Adipocyte (in vitro differentiated cells): ENCODE measurements at regions not wholly inside any gene's neighbourhood (a gene's known extent, or its start where the extent isn't known, plus 50 kb on each side); places are given as distances from the start of the nearest gene placed in this dataset.
"Not testable (repeated sequence)": the region's sequence is repeated elsewhere in the genome, so short reads cannot be mapped to it uniquely, and the experiment has no call there.

ENCODE experiments used
- DNase-seq: peaks from one replicate; pipeline ENCODE4 v3.0.0-alpha.2; 2015; ENCODE audit warnings: low read depth
- H3K27me3 ChIP-seq: replicated peaks from 2 replicates; pipeline ENCODE4 v1.7.0; 2013; ENCODE audit warnings: mild to moderate bottlenecking, low read length, moderate library complexity; ENCODE audit not compliant: control insufficient read depth, insufficient read depth
- H3K36me3 ChIP-seq: 2 replicates; pipeline ENCODE4 v1.7.0; 2013; ENCODE audit warnings: low read length, mild to moderate bottlenecking, moderate library complexity; ENCODE audit not compliant: control insufficient read depth, insufficient read depth, severe bottlenecking
- H3K4me1 ChIP-seq: 2 replicates; pipeline ENCODE4 v1.7.0; 2013; ENCODE audit warnings: mild to moderate bottlenecking, low read length, moderate library complexity; ENCODE audit not compliant: control insufficient read depth, insufficient read depth
- H3K4me3 ChIP-seq: 2 replicates; pipeline ENCODE4 v1.7.0; 2013; ENCODE audit warnings: mild to moderate bottlenecking, low read length, moderate library complexity
- H3K9ac ChIP-seq: 2 replicates; pipeline ENCODE4 v1.7.0; 2013; ENCODE audit warnings: mild to moderate bottlenecking, low read length, moderate library complexity
- H3K9me3 ChIP-seq: 2 replicates; pipeline ENCODE4 v1.7.0; 2013; ENCODE audit warnings: mild to moderate bottlenecking, low read length, moderate library complexity; ENCODE audit not compliant: control insufficient read depth

- not testable (repeated sequence) for H3K9me3 ChIP-seq, DNase-seq, H3K27me3 ChIP-seq, H3K4me3 ChIP-seq, H3K4me1 ChIP-seq, H3K36me3 ChIP-seq, H3K9ac ChIP-seq
Observed at GRCh38 chr2:88802026-88802425, 110.6 kb downstream of the RPIA start.

- Histone ChIP-seq H3K27me3 (peaks cover 28% of the 10 kb centered on the region), H3K9me3 (no peaks in the 10 kb centered on the region), H3K4me1 (no peaks in the 10 kb centered on the region), H3K4me3 (no peak overlapping the region), H3K9ac (no peak overlapping the region), H3K36me3 (no peaks in the 10 kb centered on the region)
- no peak for DNase-seq
Observed at GRCh38 chr2:88807237-88807962, 115.9 kb downstream of the RPIA start.

GRCh38 chr2:88808083-88808482, 116.6 kb downstream of the RPIA start:
- Histone ChIP-seq H3K4me3 (no peak overlapping the region), H3K4me1 (no peaks in the 10 kb centered on the region), H3K9ac (no peak overlapping the region), H3K36me3 (no peaks in the 10 kb centered on the region), H3K9me3 (no peaks in the 10 kb centered on the region), H3K27me3 (peaks cover 28% of the 10 kb centered on the region)
- no peak for DNase-seq

GRCh38 chr2:88808652-88809051, 117.2 kb downstream of the RPIA start:
- no peak overlapping the region for H3K4me3 ChIP-seq
- no peak overlapping the region for H3K9ac ChIP-seq
- no peaks in the 10 kb centered on the region for H3K9me3 ChIP-seq
- no peaks in the 10 kb centered on the region for H3K36me3 ChIP-seq
- DNase-seq = no peak
- peaks cover 28% of the 10 kb centered on the region for H3K27me3 ChIP-seq
- no peaks in the 10 kb centered on the region for H3K4me1 ChIP-seq

GRCh38 chr2:88809216-88809615, 117.7 kb downstream of the RPIA start:
- peaks cover 28% of the 10 kb centered on the region for H3K27me3 ChIP-seq
- H3K9ac ChIP-seq = no peak overlapping the region
- H3K9me3 ChIP-seq = no peaks in the 10 kb centered on the region
- H3K4me3 ChIP-seq = no peak overlapping the region
- no peak for DNase-seq
- H3K36me3 ChIP-seq = no peaks in the 10 kb centered on the region
- H3K4me1 ChIP-seq = no peaks in the 10 kb centered on the region

GRCh38 chr2:88810017-88810416, 118.5 kb downstream of the RPIA start:
- no peak for DNase-seq
- H3K4me3 ChIP-seq = no peak overlapping the region

GRCh38 chr2:88810488-88810887, 119.0 kb downstream of the RPIA start:
- Histone ChIP-seq H3K9me3 (peaks cover 4% of the 10 kb centered on the region), H3K4me3 (no peak overlapping the region), H3K36me3 (no peaks in the 10 kb centered on the region), H3K4me1 (no peaks in the 10 kb centered on the region), H3K27me3 (peaks cover 28% of the 10 kb centered on the region), H3K9ac (no peak overlapping the region)
- no peak for DNase-seq

More at GRCh38 chr2:88810017-88810416, 118.5 kb downstream of the RPIA start:
- peaks cover 28% of the 10 kb centered on the region for H3K27me3 ChIP-seq
- no peaks in the 10 kb centered on the region for H3K9me3 ChIP-seq
- no peak overlapping the region for H3K9ac ChIP-seq
- no peaks in the 10 kb centered on the region for H3K4me1 ChIP-seq
- H3K36me3 ChIP-seq = no peaks in the 10 kb centered on the region

- H3K27me3 ChIP-seq = peaks cover 28% of the 10 kb centered on the region
- H3K4me3 ChIP-seq = no peak overlapping the region
- H3K9me3 ChIP-seq = peaks cover 11% of the 10 kb centered on the region
- H3K36me3 ChIP-seq = no peaks in the 10 kb centered on the region
- no peak for DNase-seq
- no peaks in the 10 kb centered on the region for H3K4me1 ChIP-seq
- no peak overlapping the region for H3K9ac ChIP-seq
Observed at GRCh38 chr2:88811233-88811632, 119.8 kb downstream of the RPIA start.

- H3K9ac ChIP-seq = no peak overlapping the region
- H3K4me3 ChIP-seq = no peak overlapping the region
- H3K9me3 ChIP-seq = peaks cover 12% of the 10 kb centered on the region
- no peak for DNase-seq
- no peaks in the 10 kb centered on the region for H3K36me3 ChIP-seq
- H3K27me3 ChIP-seq = peaks cover 28% of the 10 kb centered on the region
- H3K4me1 ChIP-seq = no peaks in the 10 kb centered on the region
Observed at GRCh38 chr2:88811681-88812080, 120.2 kb downstream of the RPIA start.

- no peaks in the 10 kb centered on the region for H3K36me3 ChIP-seq
- H3K9ac ChIP-seq = no peak overlapping the region
- no peak overlapping the region for H3K4me3 ChIP-seq
- DNase-seq = no peak
- H3K4me1 ChIP-seq = no peaks in the 10 kb centered on the region
- peaks cover 14% of the 10 kb centered on the region for H3K27me3 ChIP-seq
- peaks cover 12% of the 10 kb centered on the region for H3K9me3 ChIP-seq
Observed at GRCh38 chr2:88813612-88814011, 122.1 kb downstream of the RPIA start.

- Histone ChIP-seq H3K9ac (no peak overlapping the region), H3K9me3 (peaks cover 12% of the 10 kb centered on the region), H3K4me3 (no peak overlapping the region), H3K36me3 (no peaks in the 10 kb centered on the region), H3K4me1 (no peaks in the 10 kb centered on the region), H3K27me3 (peaks cover 8% of the 10 kb centered on the region)
- DNase-seq = no peak
Observed at GRCh38 chr2:88815282-88815681, 123.8 kb downstream of the RPIA start.

GRCh38 chr2:88815697-88816096, 124.2 kb downstream of the RPIA start:
- Histone ChIP-seq H3K4me3 (no peak overlapping the region), H3K36me3 (no peaks in the 10 kb centered on the region), H3K9ac (no peak overlapping the region), H3K9me3 (peaks cover 12% of the 10 kb centered on the region), H3K27me3 (peaks cover 8% of the 10 kb centered on the region), H3K4me1 (no peaks in the 10 kb centered on the region)
- DNase-seq = no peak
